22Rv1 (cell line): ENCODE measurements at regions not wholly inside any gene's neighbourhood (a gene's known extent, or its start where the extent isn't known, plus 50 kb on each side); places are given as distances from the start of the nearest gene placed in this dataset.
"Not testable (repeated sequence)": the region's sequence is repeated elsewhere in the genome, so short reads cannot be mapped to it uniquely, and the experiment has no call there.

Experiments used
- H3K27ac ChIP-seq: fragments of 450-650 bp; 2 replicates; pipeline ENCODE4 v1.5.1; 2017
- CTCF ChIP-seq: fragments of 450-650 bp; IDR thresholded peaks from 2 replicates; pipeline ENCODE4 v1.5.1; 2017; ENCODE audit warnings: mild to moderate bottlenecking
- ZFX ChIP-seq: fragments of 450-650 bp; IDR thresholded peaks from 2 replicates; pipeline ENCODE4 v1.6.1; 2017; ENCODE audit warnings: antibody characterized with exemption, borderline replicate concordance

GRCh38 chr13:72561791-72562190 lies 165.6 kb downstream of the MZT1 start:
- TF ChIP-seq CTCF (no peak), ZFX (no peak)
- no peak overlapping the region for H3K27ac ChIP-seq

GRCh38 chr13:72559716-72560115 lies 167.7 kb downstream of the MZT1 start:
- no peak overlapping the region for H3K27ac ChIP-seq
- TF ChIP-seq ZFX = no peak
- TF ChIP-seq CTCF = no peak

GRCh38 chr13:72556945-72557344 lies 170.5 kb downstream of the MZT1 start:
- H3K27ac ChIP-seq = no peak overlapping the region
- TF ChIP-seq CTCF (no peak), ZFX (no peak)

GRCh38 chr13:72555601-72556000 lies 171.8 kb downstream of the MZT1 start:
- no peak overlapping the region for H3K27ac ChIP-seq
- no peak for TF ChIP-seq ZFX
- TF ChIP-seq CTCF = no peak

GRCh38 chr13:72552731-72553130 lies 174.7 kb downstream of the MZT1 start:
- H3K27ac ChIP-seq = no peak overlapping the region
- TF ChIP-seq CTCF (no peak), ZFX (no peak)

- H3K27ac ChIP-seq = not testable (repeated sequence)
Observed at GRCh38 chr13:72545895-72546294, 181.5 kb downstream of the MZT1 start.

GRCh38 chr13:72545030-72545719 lies 182.3 kb downstream of the MZT1 start:
- no peak overlapping the region for H3K27ac ChIP-seq
- TF ChIP-seq ZFX = no peak
- TF ChIP-seq CTCF = no peak

- no peak for TF ChIP-seq ZFX
- no peak for TF ChIP-seq CTCF
- H3K27ac ChIP-seq = no peak overlapping the region
Observed at GRCh38 chr13:72544042-72544441, 183.4 kb downstream of the MZT1 start.
